DMS153 (cell line): ENCODE measurements at regions not wholly inside any gene's neighbourhood (a gene's known extent, or its start where the extent isn't known, plus 50 kb on each side); places are given as distances from the start of the nearest gene placed in this dataset.
"Not testable (repeated sequence)": the region's sequence is repeated elsewhere in the genome, so short reads cannot be mapped to it uniquely, and the experiment has no call there.

ENCODE experiments used
- DNase-seq: peaks from one replicate; lab custom pipeline; 2025; lab: John Stamatoyannopoulos, UW

- no peak for DNase-seq
These were observed 291.1 kb upstream of the PRKCQ start for GRCh38 chr10:6871128-6871527.

- DNase-seq = no peak
These were observed 288.1 kb upstream of the PRKCQ start for GRCh38 chr10:6868036-6868725.

DNA sequence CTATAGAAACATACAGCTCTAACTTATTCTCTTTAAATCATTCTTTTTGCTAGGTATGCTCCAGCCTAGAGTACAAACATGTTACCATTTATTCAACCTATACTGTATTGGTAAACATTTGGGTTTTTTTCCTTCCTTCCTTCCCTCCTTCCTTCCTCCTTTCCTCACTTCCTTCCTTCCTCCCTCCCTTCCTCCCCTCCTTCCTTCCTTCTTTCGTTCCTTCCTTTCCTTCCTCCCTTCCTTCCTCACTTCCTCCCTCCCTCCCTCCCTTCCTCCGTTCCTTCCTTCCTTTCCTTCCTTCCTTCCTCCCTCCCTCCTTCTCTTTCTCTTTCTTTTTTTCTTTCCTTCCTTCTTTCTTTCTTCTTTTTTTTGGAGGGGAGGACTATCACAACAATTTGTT is 286.7 kb upstream of the PRKCQ start:
- no peak for DNase-seq

DNA sequence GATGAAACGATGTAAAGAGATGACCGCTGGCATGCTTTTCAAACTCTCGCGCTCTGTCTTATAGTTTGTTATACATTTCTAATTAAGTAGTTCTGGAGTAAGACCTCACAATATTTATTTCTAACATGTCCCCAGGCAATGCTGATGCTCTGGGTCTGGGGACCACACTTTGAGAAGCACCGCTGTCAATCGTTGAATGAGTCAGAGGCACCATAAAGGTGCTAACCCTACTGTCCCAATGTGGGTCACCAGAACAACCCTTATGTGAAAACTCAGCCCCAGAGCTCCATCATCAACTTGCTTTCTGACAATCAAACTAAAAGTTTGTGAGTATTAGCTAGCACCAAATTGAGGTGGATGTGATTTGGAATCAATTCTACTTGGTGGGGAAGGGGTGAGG is 284.1 kb upstream of the PRKCQ start:
- DNase-seq = no peak

DNA sequence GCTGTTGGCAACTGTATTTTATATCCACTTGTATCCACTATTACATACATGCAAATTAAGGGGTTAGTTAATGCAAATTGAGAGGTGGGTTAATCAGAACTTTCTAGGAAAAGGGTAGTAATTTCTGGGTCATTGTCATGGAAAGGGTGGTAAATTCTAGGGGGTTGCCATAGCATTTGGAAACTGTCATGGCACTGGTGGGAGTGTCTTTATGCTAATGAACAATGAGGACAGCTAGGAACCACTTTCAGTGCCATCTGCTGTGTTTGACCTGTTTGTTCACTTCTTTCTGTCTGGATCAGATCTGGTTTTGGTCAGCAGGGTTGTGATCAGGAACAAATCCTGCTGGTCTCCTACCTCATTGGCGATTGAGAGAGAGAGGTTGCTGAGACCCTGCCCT is 283.3 kb upstream of the PRKCQ start:
- DNase-seq = no peak

- no peak for DNase-seq
These were observed 270.4 kb upstream of the PRKCQ start for GRCh38 chr10:6850452-6850851.

DNA sequence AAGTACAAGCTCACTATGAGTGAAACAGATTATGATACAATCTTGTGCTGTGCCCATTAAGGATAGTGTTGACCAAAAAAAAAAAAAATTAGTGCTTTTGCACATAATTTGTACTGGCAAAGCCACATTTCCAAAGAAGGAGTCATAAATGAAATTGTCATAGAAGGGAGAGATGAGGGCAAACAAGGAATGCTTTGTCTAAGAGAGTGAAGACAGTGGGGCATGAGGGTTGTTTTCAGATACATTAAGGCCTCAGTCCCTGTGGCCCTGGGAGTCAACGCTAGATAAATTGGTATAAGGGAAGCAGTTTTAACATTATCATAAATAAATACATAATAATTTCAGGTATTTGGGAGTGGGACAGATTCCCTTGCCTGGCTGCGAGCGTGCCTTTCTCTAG is 267.5 kb upstream of the PRKCQ start:
- no peak for DNase-seq

DNA sequence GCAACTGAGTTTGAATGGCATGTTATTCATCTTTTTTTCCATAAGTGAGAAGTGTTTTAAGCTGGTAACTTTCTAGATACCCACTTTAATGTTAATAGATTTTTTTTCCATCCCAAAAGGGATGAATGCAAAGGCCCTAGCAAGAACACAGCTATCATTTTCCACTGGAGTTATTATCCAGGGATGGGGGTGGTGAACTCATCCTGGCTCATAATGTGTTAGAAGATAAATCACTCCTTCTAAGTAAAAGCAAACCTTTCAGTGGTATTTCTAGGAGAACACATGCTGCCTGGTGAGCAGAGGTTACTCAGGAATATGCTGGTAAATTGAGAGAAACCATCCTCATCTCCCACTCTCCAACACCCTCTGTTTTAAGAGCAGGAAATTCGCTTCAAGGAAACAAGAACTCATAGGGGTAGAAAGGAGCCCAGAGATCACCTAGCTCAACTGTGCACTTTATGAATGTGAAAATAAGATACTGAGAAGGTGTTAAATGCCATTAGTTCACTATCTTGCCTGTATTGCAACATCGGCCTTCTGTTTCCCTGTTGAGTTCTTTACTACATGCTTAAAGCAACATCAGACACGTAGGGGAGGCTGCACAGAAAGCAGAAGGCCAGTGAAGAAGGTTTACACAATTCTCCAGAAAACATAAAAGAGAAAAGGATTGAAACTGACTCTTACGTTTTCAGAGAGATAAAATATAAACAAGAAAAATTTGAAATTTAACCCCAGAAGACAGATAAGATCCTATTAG is 264.0 kb upstream of the PRKCQ start:
- DNase-seq = no peak

GRCh38 chr10:6843481-6843881 is 263.4 kb upstream of the PRKCQ start:
- DNase-seq = no peak

DNA sequence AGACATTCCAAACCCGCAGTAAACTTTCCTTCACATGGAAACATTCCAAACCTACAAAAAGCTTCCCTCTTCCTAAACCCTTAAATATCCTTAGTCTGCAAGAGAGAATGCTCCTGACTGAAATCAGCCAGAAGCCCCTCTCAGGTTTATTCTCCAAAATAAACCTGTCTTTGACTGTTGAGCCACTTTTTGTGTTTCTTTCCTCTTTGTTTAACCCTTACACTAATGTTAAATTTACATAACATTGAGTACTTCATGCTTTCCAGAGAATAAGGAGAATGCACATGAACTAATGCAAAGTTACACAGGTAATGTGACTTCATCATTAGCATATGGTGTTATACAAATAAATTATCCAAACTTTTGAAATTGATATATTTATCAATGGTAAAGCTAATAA is 262.6 kb upstream of the PRKCQ start:
- no peak for DNase-seq

DNA sequence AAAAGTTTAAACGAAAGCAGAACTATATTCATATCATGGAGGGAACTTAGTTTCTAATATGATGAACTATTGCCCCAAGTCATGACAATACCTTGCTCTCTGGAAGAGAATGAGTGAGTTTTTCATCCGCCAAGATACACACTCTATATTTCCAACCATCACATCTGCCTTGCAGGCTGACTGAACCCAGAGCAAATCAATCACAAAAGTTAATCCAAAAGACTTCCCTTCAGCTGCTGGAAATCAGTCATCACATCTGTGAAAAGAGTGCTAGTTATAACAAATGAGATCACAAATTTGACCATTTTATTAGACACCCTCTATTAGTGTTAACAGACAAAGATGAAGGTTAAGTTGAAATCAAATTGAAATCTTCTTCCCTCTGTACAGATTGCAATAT is 261.7 kb upstream of the PRKCQ start:
- DNase-seq = no peak

DNA sequence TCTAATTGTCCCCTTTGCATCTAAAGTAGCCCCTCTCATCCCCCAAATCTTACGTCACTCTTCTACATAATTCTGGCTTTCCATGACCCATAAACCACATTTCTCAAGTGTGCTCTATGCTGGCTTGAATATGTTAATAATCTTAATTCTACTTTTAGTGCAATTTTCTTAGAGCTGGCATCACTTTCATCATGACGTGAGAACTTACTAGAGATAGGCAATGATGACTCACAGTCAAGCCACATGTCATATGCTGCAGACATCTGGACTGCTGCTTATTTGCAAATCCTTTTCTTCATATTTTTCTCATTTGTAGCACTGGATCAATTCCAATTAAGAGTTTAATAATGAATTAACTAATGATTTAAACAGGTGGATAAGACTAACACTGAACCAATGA is 260.7 kb upstream of the PRKCQ start:
- no peak for DNase-seq

GRCh38 chr10:6840201-6840691 is 260.2 kb upstream of the PRKCQ start:
- DNase-seq = no peak

DNA sequence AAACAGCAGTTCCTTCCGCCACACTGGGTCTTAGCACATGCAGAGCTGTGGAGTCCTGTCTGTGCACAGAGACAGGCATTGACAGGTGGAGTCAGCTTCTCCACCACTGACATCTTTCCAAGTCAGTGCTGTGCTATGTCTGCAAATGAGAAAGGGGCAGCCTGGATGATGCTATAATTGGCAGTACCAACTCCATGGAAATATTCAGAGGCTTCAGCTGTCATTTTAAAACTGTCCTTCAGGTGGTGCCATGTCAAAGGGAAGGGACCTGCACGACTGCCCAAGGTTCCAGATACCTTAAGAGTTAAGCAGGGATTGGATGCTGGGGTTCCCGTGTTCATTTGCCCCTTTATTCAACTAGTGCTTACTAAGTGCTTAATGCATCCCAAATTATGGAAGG is 258.0 kb upstream of the PRKCQ start:
- peak; percentile 7 for DNase-seq

GRCh38 chr10:6833458-6834011 is 253.5 kb upstream of the PRKCQ start:
- no peak for DNase-seq

DNA sequence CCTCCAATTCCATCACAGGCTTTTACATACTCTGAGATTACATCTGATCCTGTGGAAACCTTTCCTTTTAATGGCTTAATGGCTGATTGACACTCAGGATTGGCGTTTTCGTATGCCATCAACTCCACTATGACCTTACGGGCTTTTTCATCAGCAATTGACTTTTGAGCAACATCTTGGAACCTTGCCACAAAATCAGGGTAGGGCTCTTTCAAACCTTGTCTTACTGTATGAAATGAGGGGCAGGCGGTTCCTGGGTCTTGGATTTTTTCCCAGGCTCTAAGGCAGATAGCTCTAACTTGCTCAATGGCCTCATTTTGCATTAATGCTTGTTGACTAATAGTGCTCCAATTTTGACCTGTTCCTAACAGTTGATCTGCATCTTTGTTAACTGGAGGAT is 250.9 kb upstream of the PRKCQ start:
- DNase-seq = not testable (repeated sequence)

GRCh38 chr10:6824793-6825192 is 244.7 kb upstream of the PRKCQ start:
- not testable (repeated sequence) for DNase-seq

DNA sequence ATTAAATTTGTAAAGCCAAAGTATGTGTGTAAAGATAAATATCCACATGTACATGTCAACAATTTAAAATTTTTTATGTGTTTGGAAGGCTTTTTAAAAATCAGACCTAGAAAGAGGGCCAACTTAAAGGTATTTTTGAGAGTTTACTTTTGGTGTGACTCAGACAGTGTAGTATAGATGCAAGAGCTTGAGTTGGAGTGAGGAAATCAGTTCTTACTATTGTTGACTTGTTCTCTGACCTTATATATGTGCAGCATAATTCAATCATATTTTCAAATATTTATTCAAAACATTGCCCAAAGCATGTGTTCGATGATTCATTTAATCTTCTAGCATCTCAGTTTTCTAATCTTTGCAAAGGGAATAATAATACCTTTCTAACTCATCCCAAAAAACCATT is 243.7 kb upstream of the PRKCQ start:
- DNase-seq = no peak

DNA sequence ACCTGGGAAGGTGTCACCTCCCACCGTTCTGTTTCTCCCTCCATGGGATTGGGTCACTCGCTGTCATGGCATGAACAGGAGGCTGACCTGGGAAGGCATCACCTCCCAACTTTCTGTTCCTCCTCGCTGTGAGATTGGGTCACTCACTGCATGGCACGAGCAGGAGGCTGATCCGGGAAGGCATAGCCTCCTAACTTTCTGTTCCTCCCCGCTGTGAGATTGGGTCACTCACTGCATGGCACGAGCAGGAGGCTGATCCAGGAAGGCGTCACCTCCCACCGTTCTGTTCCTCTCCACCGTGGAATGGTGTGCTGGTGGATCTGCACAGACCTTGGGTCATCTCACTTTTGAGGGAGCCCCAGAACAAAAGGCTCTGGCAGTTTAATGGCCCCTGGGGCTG is 239.2 kb upstream of the PRKCQ start:
- no peak for DNase-seq

- DNase-seq = no peak
These were observed 237.7 kb upstream of the PRKCQ start for GRCh38 chr10:6817770-6818169.

DNA sequence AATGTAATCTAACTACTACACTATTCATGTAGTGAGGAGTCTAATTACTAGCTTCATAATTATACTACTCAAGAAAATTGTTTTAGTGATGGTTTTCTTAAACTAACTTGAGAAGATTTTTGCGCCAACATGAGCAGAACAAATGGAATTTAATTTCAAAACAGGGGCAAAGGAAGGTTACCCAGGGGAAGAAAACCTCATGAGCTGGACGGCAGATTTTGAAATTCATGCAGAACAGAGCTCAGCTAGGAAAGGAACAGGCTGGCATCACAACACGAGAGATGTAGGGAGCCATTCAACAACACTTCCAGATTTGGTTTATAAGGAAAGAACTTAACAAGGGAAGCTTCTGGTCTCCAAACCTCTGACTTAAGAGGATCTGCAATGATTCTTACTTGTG is 235.3 kb upstream of the PRKCQ start:
- DNase-seq = no peak

- no peak for DNase-seq
These were observed 233.8 kb upstream of the PRKCQ start for GRCh38 chr10:6813856-6814255.

DNA sequence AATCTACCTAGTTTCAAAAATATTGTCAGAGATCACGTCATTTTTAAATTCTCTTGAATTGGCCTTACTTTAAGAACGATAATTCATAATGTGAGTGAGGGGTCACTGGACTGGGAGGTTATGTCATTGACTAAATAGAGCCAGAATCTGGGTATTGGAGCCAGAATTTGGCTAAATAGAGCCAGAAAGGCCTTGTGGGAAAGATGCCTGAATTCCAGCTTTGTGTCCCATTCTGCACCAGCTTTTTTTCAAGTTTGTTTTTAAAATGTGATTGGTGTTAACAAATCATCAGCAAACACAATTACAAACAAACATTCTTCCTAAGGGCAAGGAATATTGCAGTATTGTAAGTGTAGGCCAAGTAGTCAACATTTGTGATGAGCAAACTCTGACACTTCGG is 233.2 kb upstream of the PRKCQ start:
- DNase-seq = no peak
